NT2/D1 (cell line): ENCODE measurements at regions not wholly inside any gene's neighbourhood (a gene's known extent, or its start where the extent isn't known, plus 50 kb on each side); places are given as distances from the start of the nearest gene placed in this dataset.

Experiments
- SUZ12 ChIP-seq: IDR thresholded peaks from 2 replicates; pipeline ENCODE4 v1.6.1; 2011; ENCODE audit not compliant: insufficient read length, insufficient read depth; ENCODE audit errors: extremely low read depth
- YY1 ChIP-seq: IDR thresholded peaks from 2 replicates; pipeline ENCODE4 v1.6.1; 2011; ENCODE audit not compliant: insufficient read length, insufficient read depth
- ZNF274 ChIP-seq: IDR thresholded peaks from 2 replicates; pipeline ENCODE4 v1.6.1; 2011; ENCODE audit warnings: mild to moderate bottlenecking, low read depth, low read length

GRCh38 chr3:6723205-6723604 lies 137.7 kb upstream of the GRM7 start:
- TF ChIP-seq SUZ12 (no peak), ZNF274 (no peak), YY1 (no peak)
